ENCODE measurements at regions not wholly inside any gene's neighbourhood (a gene's known extent, or its start where the extent isn't known, plus 50 kb on each side); places are given as distances from the start of the nearest gene placed in this dataset.

GRCh38 chr4:132001542-132001941, 1147.6 kb upstream of the PCDH10 start:
- H3K4me1 Mint-ChIP-seq = peaks cover 7% of the 10 kb centered on the region
- no peak overlapping the region for H3K27ac Mint-ChIP-seq
- H3K36me3 Mint-ChIP-seq (ENCODE audit: low read depth) = no peaks in the 10 kb centered on the region
- TF ChIP-seq, protein P1, sequence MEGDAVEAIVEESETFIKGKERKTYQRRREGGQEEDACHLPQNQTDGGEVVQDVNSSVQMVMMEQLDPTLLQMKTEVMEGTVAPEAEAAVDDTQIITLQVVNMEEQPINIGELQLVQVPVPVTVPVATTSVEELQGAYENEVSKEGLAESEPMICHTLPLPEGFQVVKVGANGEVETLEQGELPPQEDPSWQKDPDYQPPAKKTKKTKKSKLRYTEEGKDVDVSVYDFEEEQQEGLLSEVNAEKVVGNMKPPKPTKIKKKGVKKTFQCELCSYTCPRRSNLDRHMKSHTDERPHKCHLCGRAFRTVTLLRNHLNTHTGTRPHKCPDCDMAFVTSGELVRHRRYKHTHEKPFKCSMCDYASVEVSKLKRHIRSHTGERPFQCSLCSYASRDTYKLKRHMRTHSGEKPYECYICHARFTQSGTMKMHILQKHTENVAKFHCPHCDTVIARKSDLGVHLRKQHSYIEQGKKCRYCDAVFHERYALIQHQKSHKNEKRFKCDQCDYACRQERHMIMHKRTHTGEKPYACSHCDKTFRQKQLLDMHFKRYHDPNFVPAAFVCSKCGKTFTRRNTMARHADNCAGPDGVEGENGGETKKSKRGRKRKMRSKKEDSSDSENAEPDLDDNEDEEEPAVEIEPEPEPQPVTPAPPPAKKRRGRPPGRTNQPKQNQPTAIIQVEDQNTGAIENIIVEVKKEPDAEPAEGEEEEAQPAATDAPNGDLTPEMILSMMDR (IDR thresholded peaks at IDR 0.05) = no peak
- no peak overlapping the region for H3K4me3 Mint-ChIP-seq
- no peaks in the 10 kb centered on the region for H3K27me3 Mint-ChIP-seq (ENCODE audit: low read depth, poor library complexity)
- no peaks in the 10 kb centered on the region for H3K9me3 Mint-ChIP-seq
- no peak for DNase-seq

DNA sequence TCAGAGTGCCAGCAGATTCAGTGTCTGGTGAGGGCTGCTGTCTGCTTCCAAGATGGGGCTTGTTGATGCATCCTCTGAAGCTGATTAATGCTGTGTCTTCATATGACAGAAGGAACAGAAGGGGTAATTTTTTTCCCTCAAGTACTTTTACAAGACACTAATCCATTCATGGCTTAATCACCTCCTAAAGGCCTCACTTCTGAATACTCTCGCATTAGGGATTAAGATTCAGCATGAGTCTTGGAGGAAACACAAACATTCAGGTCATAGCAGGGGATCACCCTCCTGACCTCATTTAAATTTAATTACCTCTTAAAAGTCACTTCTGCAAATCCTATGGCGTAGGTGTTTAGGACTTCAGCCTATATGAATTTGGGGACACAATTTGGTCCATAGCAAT, 1145.5 kb upstream of the PCDH10 start:
- TF ChIP-seq, protein P1 (IDR thresholded peaks at IDR 0.05) = no peak
- H3K27ac Mint-ChIP-seq = no peak overlapping the region

GRCh38 chr4:132015321-132015720, 1133.8 kb upstream of the PCDH10 start:
- Mint-ChIP-seq H3K27me3 (ENCODE audit: low read depth, poor library complexity) (no peaks in the 10 kb centered on the region), H3K4me3 (no peak overlapping the region), H3K4me1 (no peaks in the 10 kb centered on the region), H3K9me3 (no peaks in the 10 kb centered on the region), H3K27ac (no peak overlapping the region), H3K36me3 (ENCODE audit: low read depth) (no peaks in the 10 kb centered on the region)
- DNase-seq = no peak
- TF ChIP-seq, protein P1 (IDR thresholded peaks at IDR 0.05) = no peak

More for the DNA sequence above, 1145.5 kb upstream of the PCDH10 start:
- no peaks in the 10 kb centered on the region for H3K36me3 Mint-ChIP-seq (ENCODE audit: low read depth)
- H3K4me1 Mint-ChIP-seq = peaks cover 7% of the 10 kb centered on the region
- no peaks in the 10 kb centered on the region for H3K9me3 Mint-ChIP-seq
- H3K27me3 Mint-ChIP-seq (ENCODE audit: low read depth, poor library complexity) = no peaks in the 10 kb centered on the region
- DNase-seq = no peak
- no peak overlapping the region for H3K4me3 Mint-ChIP-seq

DNA sequence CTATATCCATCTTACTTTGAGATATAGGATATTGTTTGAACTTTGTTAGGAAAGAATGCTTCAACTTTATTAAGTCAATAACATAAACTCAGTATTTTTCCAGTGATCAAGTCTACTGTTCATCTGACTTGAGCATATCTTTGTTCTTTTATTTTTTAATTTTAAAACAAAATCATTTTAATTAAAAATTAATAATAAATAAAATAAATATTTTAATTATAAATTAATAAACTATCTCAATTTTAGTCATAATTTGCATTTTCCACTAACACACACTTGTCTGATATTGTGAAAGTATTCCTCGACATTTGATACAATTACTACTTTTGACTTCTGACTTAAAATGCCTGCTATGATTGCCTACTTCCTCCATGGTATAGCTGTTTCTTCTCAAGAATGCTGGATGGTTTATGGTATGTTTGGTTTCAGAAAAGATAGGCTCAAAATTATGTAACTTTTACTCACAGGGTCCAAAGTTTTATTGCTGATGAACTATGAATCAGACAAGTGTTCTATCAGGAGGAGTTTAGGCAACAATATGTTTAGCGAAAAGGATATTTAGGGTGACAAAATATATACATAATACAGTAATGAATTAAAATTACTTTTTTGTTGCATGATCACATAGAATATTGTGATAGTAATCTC, 1132.3 kb upstream of the PCDH10 start:
- H3K4me1 Mint-ChIP-seq = no peaks in the 10 kb centered on the region
- TF ChIP-seq, protein P1 (IDR thresholded peaks at IDR 0.05) = no peak
- H3K36me3 Mint-ChIP-seq (ENCODE audit: low read depth) = no peaks in the 10 kb centered on the region
- no peaks in the 10 kb centered on the region for H3K27me3 Mint-ChIP-seq (ENCODE audit: low read depth, poor library complexity)
- H3K4me3 Mint-ChIP-seq = no peak overlapping the region
- DNase-seq = no peak
- no peaks in the 10 kb centered on the region for H3K9me3 Mint-ChIP-seq
- H3K27ac Mint-ChIP-seq = no peak overlapping the region

GRCh38 chr4:132026166-132026565, 1122.9 kb upstream of the PCDH10 start:
- Mint-ChIP-seq H3K4me1 (no peaks in the 10 kb centered on the region), H3K9me3 (no peaks in the 10 kb centered on the region), H3K27me3 (ENCODE audit: low read depth, poor library complexity) (no peaks in the 10 kb centered on the region), H3K4me3 (no peak overlapping the region), H3K36me3 (ENCODE audit: low read depth) (no peaks in the 10 kb centered on the region), H3K27ac (no peak overlapping the region)
- TF ChIP-seq, protein P1 (IDR thresholded peaks at IDR 0.05) = no peak
- DNase-seq = no peak

GRCh38 chr4:132026816-132027215, 1122.3 kb upstream of the PCDH10 start:
- no peaks in the 10 kb centered on the region for H3K36me3 Mint-ChIP-seq (ENCODE audit: low read depth)
- H3K27me3 Mint-ChIP-seq (ENCODE audit: low read depth, poor library complexity) = no peaks in the 10 kb centered on the region
- no peaks in the 10 kb centered on the region for H3K4me1 Mint-ChIP-seq
- no peak overlapping the region for H3K4me3 Mint-ChIP-seq
- H3K9me3 Mint-ChIP-seq = no peaks in the 10 kb centered on the region
- no peak for DNase-seq
- H3K27ac Mint-ChIP-seq = no peak overlapping the region
- TF ChIP-seq, protein P1 (IDR thresholded peaks at IDR 0.05) = no peak
